Naive thymus-derived CD4-positive, alpha-beta T cell (primary cell): ENCODE measurements at regions not wholly inside any gene's neighbourhood (a gene's known extent, or its start where the extent isn't known, plus 50 kb on each side); places are given as distances from the start of the nearest gene placed in this dataset.

Experiments
- ATAC-seq: fragments of 150-1000 bp; cut with Tn5 transposase; 2 replicates; pipeline ENCODE4 v1.10.0; 2021; ENCODE audit warnings: mild to moderate bottlenecking, moderate library complexity
- CTCF ChIA-PET: fragments of 350-600 bp; sonication (Branson Sonifier 250); formaldehyde crosslinking; loops from one replicate; lab custom pipeline; 2021; ENCODE audit warnings: antibody characterized with exemption; lab: Charles Lee
- POLR2A ChIA-PET: fragments of 350-600 bp; sonication (Branson Sonifier 250); formaldehyde crosslinking; loops from one replicate; lab custom pipeline; 2021; ENCODE audit warnings: antibody characterized with exemption, inconsistent platforms; lab: Charles Lee
- DNase-seq, 9 donors: peaks; one replicate each; pipeline versions ENCODE4 v3.0.0 to v3.0.0-alpha.2; 2020 to 2022; ENCODE audit warnings: mixed read lengths in 1 of 9
- H3K27ac ChIP-seq: one replicate; pipeline ENCODE4 v1.7.0; 2013; ENCODE audit warnings: mild to moderate bottlenecking, low read depth, low read length, moderate library complexity
- H3K27me3 ChIP-seq, 2 donors: one replicate each; pipeline ENCODE4 v1.7.0; 2013; ENCODE audit warnings: low read length in 2 of 2, mild to moderate bottlenecking in 2 of 2, moderate library complexity in 2 of 2; ENCODE audit not compliant: control insufficient read depth in 2 of 2, insufficient read depth in 2 of 2
- H3K36me3 ChIP-seq, 3 experiments: 1 replicate in 2 of 3; 2 replicates in 1 of 3; pipeline ENCODE4 v1.7.0; 2013; ENCODE audit warnings: low read length in 3 of 3, mild to moderate bottlenecking in 3 of 3, moderate library complexity in 1 of 3; ENCODE audit not compliant: insufficient read depth in 3 of 3, control insufficient read depth in 2 of 3
- H3K4me1 ChIP-seq, 2 donors: one replicate each; pipeline ENCODE4 v1.7.0; 2013; ENCODE audit warnings: low read length in 2 of 2, mild to moderate bottlenecking in 2 of 2, moderate library complexity in 1 of 2; ENCODE audit not compliant: control insufficient read depth in 2 of 2, insufficient read depth in 2 of 2
- H3K4me3 ChIP-seq: 2 replicates; pipeline ENCODE4 v1.7.0; 2013; ENCODE audit warnings: mild to moderate bottlenecking, low read length
- H3K9me3 ChIP-seq, 3 experiments: 1 replicate in 2 of 3; 2 replicates in 1 of 3; pipeline ENCODE4 v1.7.0; 2013; ENCODE audit warnings: low read length in 3 of 3; ENCODE audit not compliant: control insufficient read depth in 2 of 3
- H3K27ac Mint-ChIP-seq, 9 donors: one replicate each; pipeline ENCODE4 v1.8.0; 2020 to 2022; ENCODE audit warnings: mixed read lengths in 9 of 9, mild to moderate bottlenecking in 8 of 9, moderate library complexity in 5 of 9, inconsistent platforms in 2 of 9
- H3K27me3 Mint-ChIP-seq, 5 donors: one replicate each; pipeline ENCODE4 v1.8.0; 2021 to 2022; ENCODE audit warnings: mixed read lengths in 5 of 5, mild to moderate bottlenecking in 1 of 5
- H3K36me3 Mint-ChIP-seq, 5 donors: one replicate each; pipeline ENCODE4 v1.8.0; 2020 to 2022; ENCODE audit warnings: mixed read lengths in 5 of 5, mild to moderate bottlenecking in 3 of 5, inconsistent platforms in 1 of 5
- H3K4me1 Mint-ChIP-seq, 7 donors: one replicate each; pipeline ENCODE4 v1.8.0; 2020 to 2022; ENCODE audit warnings: mixed read lengths in 7 of 7, mild to moderate bottlenecking in 3 of 7, inconsistent platforms in 1 of 7
- H3K4me3 Mint-ChIP-seq, 10 donors: one replicate each; pipeline ENCODE4 v1.8.0; 2020 to 2022; ENCODE audit warnings: mild to moderate bottlenecking in 10 of 10, mixed read lengths in 10 of 10, moderate library complexity in 6 of 10, inconsistent platforms in 2 of 10
- H3K9me3 Mint-ChIP-seq, 11 donors: one replicate each; pipeline ENCODE4 v1.8.0; 2020 to 2022; ENCODE audit warnings: mixed read lengths in 11 of 11, mild to moderate bottlenecking in 4 of 11, inconsistent platforms in 1 of 11, moderate library complexity in 1 of 11
- intact Hi-C, 2 donors: fragments of 100-400 bp; cut with micrococcal nuclease; formaldehyde crosslinking; loops; one replicate each; pipeline ENCODE4 v1.15.1; 2023

DNA sequence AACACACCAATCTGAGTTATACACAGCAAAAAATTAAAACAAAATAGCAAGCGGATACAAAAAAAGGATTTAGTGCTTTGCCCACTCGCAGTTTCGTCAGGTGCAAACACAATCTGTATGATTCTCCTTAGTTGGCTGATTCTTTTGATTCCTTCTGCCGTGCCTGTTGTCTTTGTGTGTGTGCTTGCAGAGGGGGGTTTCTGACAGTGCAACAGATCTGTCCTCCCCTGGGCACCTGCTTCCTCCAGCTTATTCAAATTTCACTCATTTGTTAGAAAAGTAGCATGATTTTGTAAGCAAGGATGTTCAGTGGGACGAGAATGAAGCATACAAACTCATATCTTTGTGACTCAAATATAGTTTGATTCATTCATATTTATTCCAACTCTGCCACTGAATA, 74.0 kb upstream of the NEO1 start:
- DNase-seq (no peak), ATAC-seq (no peak)
- Histone ChIP-seq H3K4me1 (no peaks in the 10 kb centered on the region), H3K27me3 (no peaks in the 10 kb centered on the region), H3K27ac (no peak overlapping the region), H3K9me3 (no peaks in the 10 kb centered on the region), H3K4me3 (no peak overlapping the region), H3K36me3 (no peaks in the 10 kb centered on the region)
- CTCF ChIA-PET: no interaction called here
- Mint-ChIP-seq H3K36me3 (no peaks in the 10 kb centered on the region), H3K9me3 (peaks cover 0 to 3% (median 0%) of the 10 kb centered on the region in 11 donors), H3K27me3 (peaks cover 32 to 62% (median 39%) of the 10 kb centered on the region in 5 donors), H3K27ac (no peak overlapping the region), H3K4me3 (no peak overlapping the region), H3K4me1 (peaks cover 0 to 2% (median 0%) of the 10 kb centered on the region in 7 donors)
- POLR2A ChIA-PET: no interaction called here
- intact Hi-C loops: no loop called here

DNA sequence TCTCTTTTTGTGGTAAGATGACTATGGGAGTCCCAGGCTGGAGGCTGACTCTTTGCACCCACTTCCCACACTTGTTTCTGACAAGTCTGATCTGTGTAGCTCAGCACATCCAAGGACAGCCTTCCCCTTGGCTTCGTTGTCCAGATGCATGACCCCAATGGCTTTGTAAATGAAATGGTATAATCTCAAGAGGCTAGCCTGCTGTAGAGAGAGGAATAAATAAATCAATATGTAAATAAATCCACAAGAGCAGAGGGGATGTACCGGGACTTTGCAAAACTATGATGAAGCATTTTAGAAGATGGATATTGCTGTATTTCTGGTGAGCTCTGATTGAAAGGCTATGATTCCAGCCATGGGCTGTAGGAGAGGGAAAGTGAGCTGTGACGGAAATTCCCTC, 79.9 kb upstream of the NEO1 start:
- Histone ChIP-seq H3K27me3 (peaks cover 0 to 3% of the 10 kb centered on the region in 2 donors), H3K4me1 (no peaks in the 10 kb centered on the region), H3K27ac (no peak overlapping the region), H3K36me3 (no peaks in the 10 kb centered on the region), H3K9me3 (no peaks in the 10 kb centered on the region), H3K4me3 (no peak overlapping the region)
- DNase-seq (no peak), ATAC-seq (no peak)
- intact Hi-C loops: no loop called here
- CTCF ChIA-PET: no interaction called here
- Mint-ChIP-seq H3K27me3 (peaks cover 32 to 47% (median 37%) of the 10 kb centered on the region in 5 donors), H3K4me3 (no peak overlapping the region), H3K36me3 (no peaks in the 10 kb centered on the region), H3K27ac (no peak overlapping the region), H3K9me3 (peaks cover 0 to 1% (median 0%) of the 10 kb centered on the region in 11 donors), H3K4me1 (peaks cover 0 to 5% (median 0%) of the 10 kb centered on the region in 7 donors)
- POLR2A ChIA-PET: no interaction called here

DNA sequence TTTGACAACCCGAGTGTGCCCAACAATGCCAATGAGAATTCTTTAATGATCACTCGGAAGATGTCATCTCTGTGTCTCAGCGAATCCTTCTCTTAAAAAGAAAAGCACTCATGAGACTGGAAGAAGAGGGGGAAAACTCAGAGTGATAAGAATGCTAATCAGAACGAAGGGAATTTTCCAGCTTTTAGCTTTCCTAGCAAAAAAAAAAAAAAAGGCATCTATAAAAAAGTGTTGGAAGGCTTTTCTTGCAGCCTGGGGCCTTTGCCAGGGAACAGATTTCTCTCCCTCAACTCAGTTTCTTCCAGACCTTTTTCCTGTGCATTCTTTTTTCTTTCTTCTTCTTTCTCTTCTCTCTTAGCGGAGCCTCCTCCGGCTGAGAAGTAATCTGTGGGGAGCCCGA, 80.5 kb upstream of the NEO1 start:
- H3K4me1 Mint-ChIP-seq: peaks cover 0 to 5% (median 0%) of the 10 kb centered on the region in 7 donors

DNA sequence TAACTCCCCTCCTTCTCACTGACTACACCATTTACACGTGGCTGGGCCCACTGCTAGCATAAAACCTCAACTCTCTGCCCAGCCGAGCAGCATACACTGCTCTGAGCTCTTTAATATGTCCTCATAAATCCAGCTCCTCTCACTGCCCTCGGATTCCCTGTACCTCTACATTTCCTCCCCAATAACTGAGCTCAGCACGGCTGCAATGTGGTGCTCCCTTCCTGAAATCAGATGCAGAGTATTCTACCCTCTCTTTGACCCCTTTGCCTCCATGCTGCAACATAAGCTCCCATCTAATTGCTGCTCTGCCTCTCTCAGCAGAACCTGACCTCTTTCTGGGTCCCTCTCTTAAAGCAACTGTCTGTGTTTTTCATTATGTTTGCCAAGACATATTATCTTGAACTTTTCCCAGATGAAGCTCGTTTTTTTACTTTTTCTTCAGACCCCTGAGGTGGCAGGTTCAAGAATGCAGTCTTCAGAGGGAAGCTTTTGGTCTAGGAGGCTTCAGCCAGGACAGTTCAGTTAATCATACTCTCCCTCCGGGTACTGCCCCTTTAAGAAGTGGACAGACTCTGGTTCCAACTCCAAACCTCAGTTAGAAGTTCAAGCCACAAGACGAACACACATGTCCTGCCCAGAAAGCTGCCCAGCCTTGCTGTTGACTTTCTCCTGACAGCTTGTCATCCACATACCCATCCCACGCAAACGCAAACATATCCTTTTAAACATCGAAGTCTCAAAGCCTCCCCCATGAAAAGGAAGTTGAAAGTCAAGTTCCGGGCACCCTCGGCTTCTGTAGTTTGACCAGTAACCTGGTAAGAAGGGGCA, 81.1 kb upstream of the NEO1 start:
- intact Hi-C loops: no loop called here
- H3K27me3 ChIP-seq: peaks cover 0 to 3% of the 10 kb centered on the region in 2 donors
- no peaks in the 10 kb centered on the region for H3K36me3 ChIP-seq
- H3K27me3 Mint-ChIP-seq: peaks cover 32 to 48% (median 34%) of the 10 kb centered on the region in 5 donors
- DNase-seq (no peak), ATAC-seq (no peak)
- H3K36me3 Mint-ChIP-seq: no peaks in the 10 kb centered on the region
- H3K9me3 ChIP-seq: no peaks in the 10 kb centered on the region
- H3K27ac Mint-ChIP-seq: no peak overlapping the region
- H3K4me1 Mint-ChIP-seq: peaks cover 0 to 5% (median 0%) of the 10 kb centered on the region in 7 donors
- CTCF ChIA-PET: no interaction called here
- POLR2A ChIA-PET: interaction anchor here (0.9 kb wide), 1 partner anchor 614 kb away, joined by 3 read pairs; no protein-coding TSS in a partner anchor
- no peaks in the 10 kb centered on the region for H3K4me1 ChIP-seq
- no peak overlapping the region for H3K27ac ChIP-seq
- H3K4me3 ChIP-seq: no peak overlapping the region
- H3K4me3 Mint-ChIP-seq: no peak overlapping the region
- H3K9me3 Mint-ChIP-seq: no peaks in the 10 kb centered on the region

More for the DNA sequence above, 80.5 kb upstream of the NEO1 start:
- H3K36me3 Mint-ChIP-seq: no peaks in the 10 kb centered on the region
- no peaks in the 10 kb centered on the region for H3K36me3 ChIP-seq
- intact Hi-C loops: no loop called here
- H3K9me3 ChIP-seq: no peaks in the 10 kb centered on the region
- no peak overlapping the region for H3K4me3 Mint-ChIP-seq
- no peak for DNase-seq
- ChIA-PET POLR2A (no interaction called here), CTCF (no interaction called here)
- H3K4me3 ChIP-seq: no peak overlapping the region
- H3K4me1 ChIP-seq: no peaks in the 10 kb centered on the region
- no peak for ATAC-seq
- H3K27ac ChIP-seq: no peak overlapping the region
- H3K9me3 Mint-ChIP-seq: peaks cover 0 to 1% (median 0%) of the 10 kb centered on the region in 11 donors
- H3K27me3 Mint-ChIP-seq: peaks cover 32 to 47% (median 34%) of the 10 kb centered on the region in 5 donors
- H3K27me3 ChIP-seq: peaks cover 0 to 3% of the 10 kb centered on the region in 2 donors
- no peak overlapping the region for H3K27ac Mint-ChIP-seq

DNA sequence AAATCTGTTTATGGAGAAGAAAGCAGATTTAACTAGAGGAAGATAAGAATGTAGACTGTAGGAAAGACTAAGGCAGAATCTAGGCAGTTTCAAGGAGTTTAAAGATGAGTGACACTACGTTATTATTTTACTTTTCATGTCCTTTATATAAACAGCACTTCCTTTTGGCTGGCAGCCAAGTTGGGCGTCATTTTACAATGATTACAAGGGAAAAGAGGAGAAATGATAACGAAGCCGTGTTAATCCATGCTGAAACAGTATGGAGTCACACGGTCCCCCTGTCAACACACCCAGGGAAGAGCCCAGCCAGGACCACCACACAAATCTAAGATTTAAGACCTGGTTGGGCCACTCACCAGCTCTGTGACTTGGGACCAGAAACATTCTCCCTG, 83.7 kb upstream of the NEO1 start:
- Histone ChIP-seq H3K4me1 (peaks cover 0 to under 1% of the 10 kb centered on the region in 2 donors), H3K36me3 (no peaks in the 10 kb centered on the region), H3K9me3 (no peaks in the 10 kb centered on the region), H3K27ac (no peak overlapping the region), H3K27me3 (peaks cover 0 to 3% of the 10 kb centered on the region in 2 donors), H3K4me3 (no peak overlapping the region)
- Mint-ChIP-seq H3K27ac (no peak overlapping the region), H3K27me3 (peaks cover 30 to 44% (median 34%) of the 10 kb centered on the region in 5 donors), H3K36me3 (no peaks in the 10 kb centered on the region), H3K4me3 (no peak overlapping the region), H3K9me3 (peaks cover 0 to 11% (median 0%) of the 10 kb centered on the region in 11 donors), H3K4me1 (peaks cover 0 to 22% (median 0%) of the 10 kb centered on the region in 7 donors)
- POLR2A ChIA-PET: no interaction called here
- CTCF ChIA-PET: no interaction called here
- intact Hi-C loops: no loop called here
- ATAC-seq: no peak
- DNase-seq: no peak

DNA sequence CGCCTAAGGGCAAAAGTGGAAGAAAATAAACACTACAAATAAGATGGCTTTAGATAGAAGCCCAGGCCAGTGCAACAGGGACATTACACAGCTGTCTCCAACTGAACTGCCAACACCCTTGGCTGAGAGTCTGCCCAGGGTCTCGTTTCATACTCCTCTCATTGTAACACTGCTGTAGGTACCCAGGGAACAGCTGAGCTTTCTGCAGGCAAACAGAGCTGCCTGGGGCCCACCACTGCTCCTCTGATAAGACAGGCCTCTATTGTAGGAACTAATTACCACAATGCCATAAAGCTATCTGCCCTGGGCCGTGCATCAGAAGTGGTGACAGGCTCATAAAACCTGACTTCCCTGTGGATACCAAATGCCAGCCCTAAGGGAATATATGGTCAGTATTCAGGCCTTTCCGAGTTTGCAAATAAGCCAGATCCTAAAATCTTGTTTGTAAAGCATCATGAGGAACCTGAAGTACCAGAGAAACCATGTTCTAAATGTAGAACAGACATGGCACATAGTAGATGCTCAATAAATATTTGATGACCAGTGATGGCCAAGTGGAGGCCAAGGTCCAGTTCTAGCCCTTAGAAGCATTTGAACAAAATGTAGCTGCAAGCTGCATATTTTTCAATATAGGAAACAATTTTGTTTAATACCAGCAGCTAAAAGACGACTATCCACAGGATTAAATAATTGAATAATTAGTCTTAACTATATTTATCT, 84.3 kb upstream of the NEO1 start:
- CTCF ChIA-PET: no interaction called here
- H3K27ac Mint-ChIP-seq: no peak overlapping the region
- no peaks in the 10 kb centered on the region for H3K36me3 Mint-ChIP-seq
- DNase-seq (no peak), ATAC-seq (no peak)
- intact Hi-C loops: no loop called here
- H3K4me1 Mint-ChIP-seq: peaks cover 0 to 22% (median 0%) of the 10 kb centered on the region in 7 donors
- POLR2A ChIA-PET: no interaction called here
- peaks cover 0 to 3% of the 10 kb centered on the region in 2 donors for H3K27me3 ChIP-seq
- H3K9me3 Mint-ChIP-seq: peaks cover 0 to 11% (median 0%) of the 10 kb centered on the region in 11 donors
- H3K27ac ChIP-seq: no peak overlapping the region
- no peaks in the 10 kb centered on the region for H3K36me3 ChIP-seq
- H3K4me1 ChIP-seq: peaks cover 0 to 5% of the 10 kb centered on the region in 2 donors
- H3K4me3 ChIP-seq: no peak overlapping the region
- no peaks in the 10 kb centered on the region for H3K9me3 ChIP-seq
- H3K27me3 Mint-ChIP-seq: peaks cover 31 to 40% (median 32%) of the 10 kb centered on the region in 5 donors
- H3K4me3 Mint-ChIP-seq: no peak overlapping the region
